SK-N-SH (cell line): ENCODE measurements at regions not wholly inside any gene's neighbourhood (a gene's known extent, or its start where the extent isn't known, plus 50 kb on each side); places are given as distances from the start of the nearest gene placed in this dataset.

Experiments used
- CTCF ChIA-PET: fragments of 300-600, 350-600 bp; formaldehyde crosslinking; extraction: SDS; loops from one replicate; lab custom pipeline; 2021; lab: Yijun Ruan, JAX
- POLR2A ChIA-PET: fragments of 350-600 bp; sonication (Branson Sonifier 250); formaldehyde crosslinking; extraction: SDS; loops from one replicate; lab custom pipeline; 2020; ENCODE audit warnings: antibody characterized with exemption, inconsistent platforms; lab: Yijun Ruan, JAX
- DNase-seq: peaks from one replicate; pipeline ENCODE4 v3.0.0; 2012
- H2AFZ ChIP-seq: fragments of 200-600 bp; sonication (generic); 2 replicates; pipeline ENCODE4 v1.8.1; 2016; ENCODE audit warnings: antibody characterized with exemption, mild to moderate bottlenecking, low read depth
- H3F3A ChIP-seq: fragments of 200-600 bp; sonication (generic); replicated peaks from 2 replicates; pipeline ENCODE3; 2016; ENCODE audit warnings: antibody characterized with exemption, mild to moderate bottlenecking; ENCODE audit not compliant: insufficient read depth
- H3K27ac ChIP-seq, 2 experiments: fragments of 200-500 bp in 1 of 2; fragments of 200-600 bp in 1 of 2; sonication (Bioruptor generic) in 1 of 2; sonication (generic), shearing (Covaris generic) in 1 of 2; 2 replicates each; pipeline versions ENCODE4 v1.5.1 to v1.6.1; 2014 to 2016; ENCODE audit warnings: low read depth in 2 of 2, inconsistent platforms in 1 of 2, low read length in 1 of 2, mild to moderate bottlenecking in 1 of 2, mixed read lengths in 1 of 2
- H3K27me3 ChIP-seq: fragments of 200-600 bp; sonication (generic), shearing (Covaris generic); 2 replicates; pipeline ENCODE4 v1.6.1; 2016; ENCODE audit warnings: mixed run types; ENCODE audit not compliant: insufficient read depth
- H3K36me3 ChIP-seq, 2 experiments: fragments of 200-500 bp in 1 of 2; fragments of 200-600 bp in 1 of 2; sonication (Bioruptor generic) in 1 of 2; sonication (generic) in 1 of 2; replicated peaks in 1 of 2; 2 replicates each; pipeline versions ENCODE3 to v1.5.1; 2014 to 2016; ENCODE audit warnings: low read length in 1 of 2, mild to moderate bottlenecking in 1 of 2; ENCODE audit not compliant: insufficient read depth in 2 of 2, control insufficient read depth in 1 of 2
- H3K4me1 ChIP-seq, 2 experiments: fragments of 200-500 bp in 1 of 2; fragments of 200-600 bp in 1 of 2; sonication (Bioruptor generic) in 1 of 2; sonication (generic), shearing (Covaris generic) in 1 of 2; 2 replicates each; pipeline versions ENCODE4 v1.5.1 to v1.6.1; 2014 to 2016; ENCODE audit warnings: low read depth in 1 of 2, low read length in 1 of 2, mixed run types in 1 of 2; ENCODE audit not compliant: insufficient read depth in 2 of 2, control insufficient read depth in 1 of 2
- H3K4me2 ChIP-seq: fragments of 200-600 bp; sonication (generic), shearing (Covaris generic); 2 replicates; pipeline ENCODE4 v1.6.1; 2017; ENCODE audit warnings: mixed run types
- H3K4me3 ChIP-seq, 2 experiments: fragments of 200-500 bp in 1 of 2; fragments of 200-600 bp in 1 of 2; sonication (Bioruptor generic) in 1 of 2; sonication (generic), shearing (Covaris generic) in 1 of 2; 2 replicates each; pipeline versions ENCODE4 v1.5.1 to v1.8.1; 2014 to 2016; ENCODE audit warnings: low read depth in 2 of 2, inconsistent platforms in 1 of 2, low read length in 1 of 2, mild to moderate bottlenecking in 1 of 2, mixed read lengths in 1 of 2, moderate library complexity in 1 of 2
- H3K79me2 ChIP-seq: fragments of 200-600 bp; sonication (generic); 2 replicates; pipeline ENCODE4 v1.8.1; 2017; ENCODE audit warnings: mild to moderate bottlenecking; ENCODE audit not compliant: insufficient read depth
- H3K9ac ChIP-seq: fragments of 200-600 bp; sonication (generic); 2 replicates; pipeline ENCODE4 v1.6.1; 2017; ENCODE audit warnings: mixed run types
- H3K9me2 ChIP-seq: fragments of 200-600 bp; sonication (generic); 2 replicates; pipeline ENCODE4 v1.6.1; 2017; ENCODE audit warnings: mixed run types
- H3K9me3 ChIP-seq: fragments of 200-600 bp; sonication (generic); 2 replicates; pipeline ENCODE4 v1.6.1; 2017; ENCODE audit warnings: mixed run types, mild to moderate bottlenecking, moderate library complexity
- H4K20me1 ChIP-seq: fragments of 200-600 bp; sonication (generic); 2 replicates; pipeline ENCODE4 v1.6.1; 2017; ENCODE audit warnings: mild to moderate bottlenecking, mixed run types; ENCODE audit not compliant: insufficient read depth
- CTCF ChIP-seq: fragments of 200-600 bp; sonication (generic); IDR thresholded peaks from 2 replicates; pipeline ENCODE4 v1.6.1; 2017; ENCODE audit warnings: antibody characterized with exemption, mild to moderate bottlenecking, moderate library complexity
- ELF1 ChIP-seq: IDR thresholded peaks from 2 replicates; pipeline ENCODE4 v1.4.0; 2012
- EZH2phosphoT487 ChIP-seq: fragments of 200-600 bp; sonication (generic); IDR thresholded peaks from 2 replicates; pipeline ENCODE4 v1.6.1; 2017; ENCODE audit warnings: low read depth, mixed run types, mild to moderate bottlenecking, antibody characterized with exemption, moderate library complexity, borderline replicate concordance
- GABPA ChIP-seq: IDR thresholded peaks from 2 replicates; pipeline ENCODE4 v1.4.0; 2012; ENCODE audit warnings: low read depth, mild to moderate bottlenecking
- IRF3 ChIP-seq: fragments of 150-350 bp; IDR thresholded peaks from 2 replicates; pipeline ENCODE4 v1.6.1; 2016; ENCODE audit warnings: mild to moderate bottlenecking, low read depth, low read length
- JUND ChIP-seq: IDR thresholded peaks from 2 replicates; pipeline ENCODE4 v1.4.0; 2012
- MAX ChIP-seq: IDR thresholded peaks from 2 replicates; pipeline ENCODE4 v1.4.0; 2012; ENCODE audit warnings: low read depth
- NRF1 ChIP-seq: IDR thresholded peaks from 2 replicates; pipeline ENCODE4 v1.6.1; 2012; ENCODE audit warnings: low read depth, mild to moderate bottlenecking, low read length
- PBX3 ChIP-seq: IDR thresholded peaks from 2 replicates; pipeline ENCODE4; 2012
- POLR2AphosphoS5 ChIP-seq: IDR thresholded peaks from 2 replicates; pipeline ENCODE4 v1.6.1; 2012; ENCODE audit warnings: low read depth, low read length
- RCOR1 ChIP-seq: fragments of 150-350 bp; IDR thresholded peaks from 2 replicates; pipeline ENCODE4 v1.6.1; 2017; ENCODE audit warnings: antibody characterized with exemption, low read length
- REST ChIP-seq: IDR thresholded peaks from 2 replicates; pipeline ENCODE4 v1.6.1; 2012; ENCODE audit warnings: mild to moderate bottlenecking, low read depth, low read length, moderate library complexity
- RFX5 ChIP-seq: IDR thresholded peaks from 2 replicates; pipeline ENCODE4 v1.6.1; 2012; ENCODE audit warnings: mild to moderate bottlenecking, improper control_type of control experiment, low read length
- SMC3 ChIP-seq: IDR thresholded peaks from 2 replicates; pipeline ENCODE4 v1.6.1; 2012; ENCODE audit warnings: low read depth, low read length, improper control_type of control experiment
- TAF1 ChIP-seq: IDR thresholded peaks from 2 replicates; pipeline ENCODE4 v1.6.1; 2012; ENCODE audit warnings: low read depth, mild to moderate bottlenecking, low read length, moderate library complexity, borderline replicate concordance
- TEAD4 ChIP-seq: IDR thresholded peaks from 2 replicates; pipeline ENCODE4 v1.4.0; 2012; ENCODE audit warnings: mild to moderate bottlenecking, borderline replicate concordance; ENCODE audit not compliant: insufficient read depth
- USF2 ChIP-seq: fragments of 150-350 bp; IDR thresholded peaks from 2 replicates; pipeline ENCODE4 v1.6.1; 2017; ENCODE audit warnings: antibody characterized with exemption, low read length, low read depth, borderline replicate concordance
- WGBS: methylation state at CpG from one replicate; pipeline ENCODE4 v1.1.6; 2017; ENCODE audit warnings: low lambda C conversion rate; 5-methylcytosine and 5-hydroxymethylcytosine counted together

- H3K36me3 ChIP-seq: no peaks in the 10 kb centered on the region
- H3K9ac ChIP-seq: no peak overlapping the region
- H2AFZ ChIP-seq: no peak overlapping the region
- H3K79me2 ChIP-seq: no peaks in the 10 kb centered on the region
- H3K27me3 ChIP-seq: no peaks in the 10 kb centered on the region; the same call in 1 of the 2 replicates
- H3K27ac ChIP-seq: no peak overlapping the region
- no peaks in the 10 kb centered on the region for H3K9me2 ChIP-seq
- no peaks in the 10 kb centered on the region for H3F3A ChIP-seq
- DNase-seq: no peak
- TF ChIP-seq TEAD4 (no peak), CTCF (no peak), EZH2phosphoT487 (no peak), ELF1 (no peak)
- ChIA-PET POLR2A (interaction anchor here (0.6 kb wide), 1 partner anchor 492 kb away, joined by 7 read pairs; no protein-coding TSS in a partner anchor), CTCF (no interaction called here)
- H3K9me3 ChIP-seq: no peaks in the 10 kb centered on the region
- H3K4me1 ChIP-seq: no peaks in the 10 kb centered on the region
- no peaks in the 10 kb centered on the region for H4K20me1 ChIP-seq
- H3K4me3 ChIP-seq: no peak overlapping the region
- H3K4me2 ChIP-seq: no peak overlapping the region
Observed at GRCh38 chr4:74547042-74547441, 102.1 kb downstream of the AREG start.

- ChIA-PET POLR2A (no interaction called here), CTCF (no interaction called here)
- Histone ChIP-seq H3K9ac (no peak overlapping the region), H3K4me2 (no peak overlapping the region), H3K36me3 (no peaks in the 10 kb centered on the region), H2AFZ (no peak overlapping the region), H3K4me3 (no peak overlapping the region), H3K9me2 (no peaks in the 10 kb centered on the region), H4K20me1 (no peaks in the 10 kb centered on the region), H3K27ac (no peak overlapping the region), H3K79me2 (no peaks in the 10 kb centered on the region), H3F3A (no peaks in the 10 kb centered on the region), H3K4me1 (no peaks in the 10 kb centered on the region), H3K9me3 (no peaks in the 10 kb centered on the region), H3K27me3 (no peaks in the 10 kb centered on the region; the same call in 1 of the 2 replicates)
- no peak for DNase-seq
- WGBS: 17% methylated on average over 2 of the region's 2 CpGs
- TF ChIP-seq RFX5 (no peak), NRF1 (no peak), PBX3 (no peak), REST (no peak), GABPA (no peak), RCOR1 (no peak), POLR2AphosphoS5 (no peak), SMC3 (no peak), TEAD4 (no peak), MAX (no peak), TAF1 (no peak), USF2 (no peak), IRF3 (no peak), JUND (no peak)
Observed at GRCh38 chr4:74548561-74548960, 103.6 kb downstream of the AREG start.
